Endometrium (tissue), 2 donors: ENCODE measurements at regions not wholly inside any gene's neighbourhood (a gene's known extent, or its start where the extent isn't known, plus 50 kb on each side); places are given as distances from the start of the nearest gene placed in this dataset.

Experiments used
- FAIRE-seq: peaks from 2 replicates; lab custom pipeline; 2012; peaks lifted over from hg19 to GRCh38; lab: Jason Lieb, UNC
- donor health status: control.
- donor health status: control.

- FAIRE-seq = peak; percentile 26
Observed at GRCh38 chr3:189049458-189050236, 122.1 kb upstream of the TPRG1 start.

GRCh38 chr3:189053322-189053721, 118.4 kb upstream of the TPRG1 start:
- FAIRE-seq = no peak

- no peak for FAIRE-seq
Observed at GRCh38 chr3:189056646-189057335, 115.0 kb upstream of the TPRG1 start.

DNA sequence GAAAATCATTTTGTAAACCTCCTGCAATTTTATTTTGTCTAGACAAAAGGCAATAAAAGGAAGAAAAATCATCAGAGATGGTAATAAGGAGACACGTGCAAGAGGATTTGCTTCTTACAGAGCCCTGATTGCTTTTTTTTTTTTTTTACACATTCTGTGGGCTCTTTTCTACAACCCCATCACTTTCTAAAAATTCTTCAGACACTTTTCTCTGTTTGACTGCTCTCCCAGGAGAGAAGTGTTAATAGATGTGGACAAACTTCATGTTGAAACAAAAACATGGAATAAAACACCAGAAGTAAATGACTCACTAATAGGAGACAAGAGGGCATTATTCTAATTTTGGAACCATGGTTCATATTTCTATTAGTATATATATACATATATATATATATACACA, 114.4 kb upstream of the TPRG1 start:
- FAIRE-seq = no peak

GRCh38 chr3:189058071-189058470, 113.7 kb upstream of the TPRG1 start:
- FAIRE-seq = no peak

DNA sequence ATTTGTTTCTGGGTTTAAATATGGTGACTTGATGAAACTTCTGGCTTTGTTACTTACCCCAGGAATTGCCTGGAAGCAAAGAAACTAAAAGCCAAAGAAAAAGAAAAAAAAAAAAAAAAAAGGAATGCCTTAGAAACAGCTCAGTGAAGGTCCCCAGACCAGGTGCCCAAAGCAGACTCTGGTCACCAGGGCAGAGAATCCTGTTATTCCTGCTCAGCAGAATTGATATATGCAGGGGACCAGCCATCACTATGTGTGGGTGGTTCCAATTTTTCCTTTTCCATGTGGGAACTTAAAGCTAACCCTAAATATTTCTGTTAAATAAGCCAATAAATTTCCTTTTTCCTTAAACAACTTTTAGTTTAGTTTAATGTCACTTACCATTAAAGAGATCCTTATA, 100.8 kb upstream of the TPRG1 start:
- FAIRE-seq = no peak

DNA sequence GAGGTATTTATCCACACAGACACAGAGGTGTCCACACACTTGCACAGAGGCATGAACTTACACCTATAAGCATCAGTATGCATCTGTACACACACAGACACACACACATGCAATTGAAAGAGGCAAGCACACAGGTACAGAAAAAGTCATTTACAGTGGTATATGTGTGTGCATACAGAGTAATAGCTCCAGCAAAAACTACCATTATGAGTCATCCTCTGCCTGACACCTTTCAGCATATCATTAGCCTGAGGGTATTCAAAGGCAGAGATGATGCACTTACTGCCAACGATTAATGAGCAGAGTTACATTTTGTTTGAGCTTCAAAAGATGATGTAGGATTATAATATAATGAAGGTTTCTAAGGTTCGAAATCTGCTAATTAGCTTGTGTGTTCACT, 100.3 kb upstream of the TPRG1 start:
- no peak for FAIRE-seq

- FAIRE-seq = no peak
Observed at GRCh38 chr3:189076449-189076848, 95.3 kb upstream of the TPRG1 start.

DNA sequence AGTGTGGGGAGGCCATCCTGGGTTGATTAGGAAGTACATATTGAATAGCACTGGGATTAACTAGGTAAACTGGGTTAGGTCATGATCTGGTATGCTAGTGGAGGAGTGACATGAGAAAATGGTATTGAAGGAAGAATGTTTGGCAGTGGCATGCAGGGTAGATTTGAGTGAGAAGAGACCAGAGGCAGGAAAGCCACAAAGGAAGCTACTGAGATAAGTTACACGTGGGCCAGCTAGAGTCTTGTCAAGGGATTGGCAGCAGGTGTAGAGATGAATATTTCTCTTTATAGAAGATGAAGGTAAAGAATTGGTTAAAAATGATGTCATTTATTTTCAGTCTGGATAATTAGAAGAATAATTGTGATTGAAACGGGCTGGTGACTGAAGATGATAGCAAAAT, 91.0 kb upstream of the TPRG1 start:
- FAIRE-seq = no peak

DNA sequence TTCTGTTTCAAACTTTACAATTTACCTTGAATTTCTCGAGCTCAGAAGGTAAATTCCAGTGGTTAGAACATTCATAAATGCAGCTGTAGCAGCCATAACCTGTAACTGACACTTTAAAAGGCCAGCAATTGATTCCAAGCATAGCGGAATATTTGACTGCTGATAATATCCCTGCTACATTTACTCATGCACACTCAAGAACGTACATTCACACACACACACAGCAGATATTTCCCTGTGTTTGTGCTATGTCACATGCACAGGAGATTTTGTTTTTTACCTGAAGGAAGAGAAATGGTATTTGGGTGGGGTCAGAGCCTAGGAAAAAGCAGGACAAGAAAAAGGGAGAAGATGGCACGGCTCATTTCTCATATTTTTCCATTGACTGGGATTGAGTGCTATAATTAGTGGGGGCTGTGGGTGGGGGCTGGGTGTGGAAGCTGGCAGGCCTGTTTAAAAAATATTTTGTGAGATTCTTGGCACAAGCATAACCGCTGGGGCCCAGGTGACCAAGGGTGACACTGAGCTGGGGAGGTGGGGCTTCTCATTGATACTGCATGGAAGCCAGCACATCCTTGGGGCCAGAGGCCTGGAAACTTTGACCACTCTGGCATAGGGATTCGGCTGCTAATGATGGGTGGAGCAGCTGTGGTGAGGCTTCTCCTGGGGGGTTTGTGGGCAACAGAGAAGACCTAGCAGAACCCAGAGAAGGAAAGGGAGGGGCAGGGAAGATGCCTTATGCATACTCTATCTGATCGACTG, 88.9 kb upstream of the TPRG1 start:
- no peak for FAIRE-seq

DNA sequence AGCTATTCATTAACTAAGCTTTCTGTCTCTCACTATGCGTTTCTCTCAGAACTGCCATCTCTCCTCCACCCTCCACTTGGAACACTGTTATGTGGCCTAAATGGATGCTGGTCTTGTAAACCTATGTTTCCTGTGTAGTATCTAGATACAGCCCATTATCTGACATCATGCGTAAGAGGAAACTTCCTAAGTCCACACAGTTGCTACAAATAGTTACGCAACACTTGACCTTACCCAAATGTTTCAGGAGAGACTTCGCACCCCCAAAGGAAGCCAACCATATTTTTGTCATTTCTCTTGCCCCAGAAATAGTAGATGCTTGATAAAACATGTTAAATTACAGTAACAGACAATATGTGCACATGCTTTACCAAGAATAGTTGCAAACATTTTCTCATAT, 87.2 kb upstream of the TPRG1 start:
- FAIRE-seq = no peak

DNA sequence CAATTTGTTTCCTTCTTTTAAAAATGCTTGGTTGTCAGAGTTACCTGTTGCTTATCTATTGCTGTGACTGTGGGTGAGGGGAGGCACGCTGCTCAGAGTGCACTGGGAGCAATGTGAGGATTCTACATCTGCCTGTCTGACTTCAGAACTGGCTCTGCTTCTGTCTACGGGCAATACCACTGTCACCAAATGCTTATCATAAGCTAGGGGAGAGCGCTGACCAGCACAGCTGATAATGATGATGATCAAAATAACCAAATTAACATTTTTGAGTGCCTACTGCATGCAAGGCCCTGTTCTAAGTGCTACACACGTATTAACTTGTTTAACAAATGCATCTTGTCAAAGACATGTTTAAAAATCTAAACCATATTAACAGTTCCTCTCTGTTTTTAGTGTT, 79.2 kb upstream of the TPRG1 start:
- FAIRE-seq = no peak

DNA sequence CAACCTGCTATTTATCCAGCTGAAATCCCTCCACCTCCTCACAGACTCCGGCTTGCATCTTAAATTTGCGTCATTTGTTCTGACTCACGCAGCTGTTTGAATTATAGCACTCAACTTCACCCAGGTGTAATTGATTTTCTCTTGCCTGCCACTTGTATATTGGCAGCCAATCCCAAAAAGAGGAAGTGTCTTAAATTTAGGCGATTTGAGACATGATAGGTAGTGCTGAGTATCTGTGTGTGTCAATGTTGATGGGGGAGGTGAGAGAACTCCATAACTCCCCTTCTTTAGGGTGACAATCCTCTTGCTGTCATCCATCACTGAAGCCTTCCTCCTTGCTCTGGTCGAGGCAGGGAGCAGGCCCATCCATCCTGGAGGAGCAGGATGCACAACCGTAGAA, 77.2 kb upstream of the TPRG1 start:
- no peak for FAIRE-seq

DNA sequence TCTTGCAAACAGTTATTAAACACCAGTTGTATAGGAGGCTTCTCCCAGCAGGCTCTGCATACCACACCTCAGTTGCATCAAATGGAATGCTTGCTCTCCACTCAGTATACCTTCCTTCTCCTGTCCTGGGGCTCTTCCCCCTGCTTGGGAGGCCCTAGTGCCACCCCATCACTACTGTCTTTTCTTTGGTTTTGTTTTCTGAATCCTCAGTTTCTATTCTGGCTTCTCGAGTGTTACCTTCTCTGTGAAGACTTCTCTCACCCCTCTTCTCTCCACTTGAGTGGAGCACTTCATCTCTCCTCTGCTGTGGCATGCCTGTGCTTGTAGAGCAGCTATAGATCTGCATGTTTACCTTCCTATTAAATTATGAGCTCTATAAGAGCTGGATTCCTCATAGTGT, 75.7 kb upstream of the TPRG1 start:
- no peak for FAIRE-seq

GRCh38 chr3:189099031-189099471, 72.7 kb upstream of the TPRG1 start:
- no peak for FAIRE-seq

DNA sequence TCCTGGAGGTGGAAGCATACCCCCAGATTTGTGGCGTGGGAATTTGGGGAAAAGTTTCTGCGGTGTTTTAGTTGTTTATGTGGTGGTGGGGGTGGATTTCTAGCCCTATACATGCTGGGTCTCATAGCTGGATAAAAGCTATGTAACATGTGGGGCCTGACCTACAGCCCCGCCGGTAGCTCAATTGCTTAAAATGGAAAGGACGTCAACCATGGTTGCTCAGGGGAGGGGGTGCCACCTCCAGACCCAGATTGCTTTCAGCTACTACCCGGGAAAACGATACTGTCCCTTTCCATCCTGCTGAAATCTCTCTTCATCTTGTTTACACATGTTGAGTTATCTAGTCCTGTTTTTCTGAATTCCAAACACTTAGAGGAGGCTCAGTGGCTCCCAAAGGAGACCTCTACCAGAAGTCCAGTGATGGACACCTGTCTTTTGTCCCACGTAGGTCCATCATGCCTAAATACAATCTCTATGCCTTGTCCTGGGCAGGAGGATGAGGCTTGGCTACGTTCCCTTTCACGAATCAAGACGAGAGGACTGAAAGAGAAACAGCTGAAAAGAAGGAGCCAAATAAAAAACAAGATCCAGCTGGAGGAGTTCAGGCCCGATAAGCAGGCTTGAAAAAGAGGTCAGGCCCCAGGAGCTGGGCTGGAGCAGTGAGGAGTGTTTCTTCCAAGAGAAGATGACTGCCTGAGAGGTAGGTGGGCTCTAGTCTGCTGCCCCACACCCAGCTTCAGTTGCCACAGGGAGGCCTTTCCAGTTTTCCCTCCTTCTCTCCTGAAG, 72.1 kb upstream of the TPRG1 start:
- no peak for FAIRE-seq

DNA sequence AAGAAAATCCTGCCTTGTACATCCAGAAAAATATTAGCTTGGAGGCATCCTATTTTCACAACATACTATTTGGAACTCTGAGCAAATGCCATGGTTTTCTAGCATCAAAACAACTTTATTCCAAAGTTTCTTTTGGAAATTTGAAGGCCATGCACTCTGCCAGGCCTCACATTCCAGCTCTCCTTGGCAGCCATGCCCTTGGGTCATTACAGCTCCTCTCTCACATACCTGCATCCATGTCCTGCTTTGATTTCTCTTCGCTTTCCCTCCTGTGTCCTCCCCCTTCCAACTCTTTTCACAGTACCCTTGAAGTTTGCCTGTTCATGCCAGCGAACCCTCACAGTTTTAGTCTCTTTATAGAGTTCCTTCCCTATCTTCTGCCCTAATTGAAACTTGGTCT, 70.9 kb upstream of the TPRG1 start:
- no peak for FAIRE-seq

DNA sequence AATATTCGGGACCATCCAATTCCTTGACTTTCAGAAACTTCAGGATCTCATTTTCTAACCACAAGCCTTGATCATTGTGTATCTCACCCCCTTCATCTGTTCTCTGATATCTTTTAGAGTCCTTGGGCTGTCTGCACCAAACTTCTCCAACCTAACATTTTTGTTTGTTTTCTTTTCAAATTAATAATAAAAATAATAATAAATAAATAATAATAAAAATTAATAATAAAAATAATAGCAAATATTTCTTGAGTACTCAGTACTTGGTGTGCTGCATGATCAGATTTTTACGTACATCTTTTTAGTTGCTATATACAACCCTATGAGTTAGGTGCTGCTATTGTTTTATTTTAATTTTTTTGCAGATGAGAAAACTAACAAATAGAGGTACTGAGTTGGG, 70.2 kb upstream of the TPRG1 start:
- no peak for FAIRE-seq

- no peak for FAIRE-seq
Observed at GRCh38 chr3:189103208-189103607, 68.6 kb upstream of the TPRG1 start.

GRCh38 chr3:189108067-189108466, 63.7 kb upstream of the TPRG1 start:
- no peak for FAIRE-seq

DNA sequence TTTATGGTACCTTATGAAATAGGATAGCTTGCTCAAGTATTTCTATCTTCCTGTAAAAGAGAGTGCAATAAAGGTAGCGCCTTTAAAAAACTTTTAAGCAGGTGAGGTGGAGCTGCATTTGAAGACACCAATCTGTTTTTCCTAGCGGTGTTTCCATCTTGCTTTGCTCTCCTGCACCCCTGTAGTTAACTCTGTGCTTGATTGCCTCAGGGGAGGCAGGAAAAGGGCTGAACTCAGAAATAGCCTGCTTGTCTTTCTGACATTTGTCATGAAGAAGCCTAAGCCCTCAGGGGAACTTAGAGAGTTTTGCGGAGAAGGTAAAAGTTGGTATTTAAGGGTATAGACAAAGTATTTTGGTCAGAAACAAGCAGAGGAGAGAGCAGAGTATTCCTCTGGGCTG, 63.0 kb upstream of the TPRG1 start:
- no peak for FAIRE-seq

DNA sequence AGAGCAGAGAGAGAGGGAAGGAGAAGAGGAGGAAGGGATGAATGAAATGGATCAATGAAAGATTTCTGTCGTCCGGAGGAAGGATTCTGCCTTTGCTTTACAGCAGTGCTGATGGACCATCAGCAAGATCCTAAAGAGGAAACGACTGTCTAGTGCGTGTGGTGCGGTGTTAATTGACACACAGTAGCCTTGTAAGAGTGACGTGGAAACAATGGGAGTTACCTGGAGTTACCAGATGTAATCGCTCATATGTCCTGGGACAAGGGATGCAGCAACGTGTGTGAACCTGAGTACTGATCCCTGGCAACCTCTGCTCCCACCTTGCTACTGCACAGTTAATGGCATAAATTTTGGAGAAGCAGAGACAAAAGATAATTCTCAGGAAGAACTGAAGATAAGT, 62.6 kb upstream of the TPRG1 start:
- FAIRE-seq = no peak
